ENCODE measurements at regions not wholly inside any gene's neighbourhood (a gene's known extent, or its start where the extent isn't known, plus 50 kb on each side); places are given as distances from the start of the nearest gene placed in this dataset.
A peak's percentile ranks its signal among the peaks of the same experiment; 100 is the strongest.
"Not testable (repeated sequence)": the region's sequence is repeated elsewhere in the genome, so short reads cannot be mapped to it uniquely, and the experiment has no call there.

DNA sequence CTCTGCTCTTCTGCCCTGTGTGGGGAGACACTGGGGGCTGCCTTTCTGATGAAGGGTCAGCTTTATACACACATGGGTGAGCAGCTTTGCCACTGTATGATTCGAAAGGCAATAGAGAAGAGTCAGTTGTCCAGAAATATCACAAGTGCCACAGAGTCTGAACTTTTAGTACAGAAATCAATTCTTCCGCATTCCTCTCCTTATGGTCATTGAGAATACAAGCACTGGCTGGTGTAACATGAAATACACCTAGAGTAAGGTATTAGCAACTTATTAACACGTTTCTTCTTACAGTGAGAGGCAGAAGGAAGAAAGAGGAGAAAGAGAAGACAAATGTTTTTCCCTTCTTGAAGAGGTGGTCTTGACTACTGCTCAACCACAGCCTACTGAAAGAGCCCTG, 579.2 kb downstream of the ZEB2 start:
- no peak for DNase-seq

DNA sequence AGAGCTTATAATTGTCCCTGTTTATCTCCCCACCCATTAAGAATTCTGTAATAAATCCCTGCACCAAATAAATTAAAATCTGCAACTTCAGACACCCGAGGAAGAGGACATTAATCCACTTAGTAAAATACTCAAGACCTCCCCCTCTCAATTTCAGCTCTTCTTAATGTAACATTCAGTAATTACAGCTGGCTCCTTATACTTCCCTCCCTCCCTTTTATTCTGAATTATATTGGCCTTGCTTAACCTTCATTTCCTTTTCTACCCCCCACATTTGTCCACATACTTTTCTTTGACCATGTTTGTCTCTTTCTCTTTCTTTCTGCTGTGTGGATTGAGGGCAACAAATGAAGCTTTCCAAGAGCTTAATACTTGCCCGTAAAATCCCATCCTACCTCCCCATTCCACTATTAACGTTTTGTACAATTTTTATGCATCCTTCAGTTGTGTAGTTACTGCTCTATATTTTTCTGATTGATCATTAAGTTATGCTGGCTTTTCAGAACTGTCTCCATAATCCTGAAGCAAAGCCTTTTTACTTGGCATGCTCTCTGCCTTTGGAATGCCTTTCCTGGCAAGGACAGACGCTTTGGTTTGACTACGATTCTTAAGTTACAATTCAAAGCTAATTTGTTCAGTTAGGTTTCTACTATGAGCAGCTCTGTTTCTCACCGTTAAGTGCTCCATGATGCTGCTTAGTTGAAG, 580.1 kb downstream of the ZEB2 start:
- DNase-seq, result no peak

DNA sequence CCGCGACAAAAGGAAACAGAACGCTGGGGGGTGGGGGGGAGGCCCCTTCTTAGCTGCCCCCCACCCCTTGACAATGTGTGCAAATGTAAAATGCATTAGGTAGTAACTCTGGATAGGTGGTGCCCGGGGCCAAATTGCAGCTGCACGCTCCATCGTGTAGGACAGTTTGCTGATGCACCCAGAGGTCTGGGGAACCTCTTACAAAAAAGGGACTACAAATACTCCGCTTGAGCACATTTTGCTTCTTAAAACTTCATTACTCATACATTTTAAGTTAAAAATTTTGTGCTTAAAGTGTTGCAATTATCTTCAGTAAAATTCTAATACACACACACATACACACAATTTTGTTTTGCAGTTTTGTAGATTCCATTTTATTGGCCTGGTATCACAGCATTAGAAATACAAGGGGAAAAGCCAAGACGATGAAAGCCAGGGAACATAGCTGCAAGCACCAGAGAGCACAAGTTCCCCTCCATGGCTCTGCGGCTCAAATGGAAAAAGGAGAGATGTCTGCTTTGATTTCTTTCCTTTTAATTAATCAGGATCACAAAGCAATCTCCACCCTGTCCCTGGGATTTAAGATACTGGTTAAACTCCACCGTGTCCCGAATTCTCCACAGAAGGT, 582.1 kb downstream of the ZEB2 start:
- no peak for DNase-seq

DNA sequence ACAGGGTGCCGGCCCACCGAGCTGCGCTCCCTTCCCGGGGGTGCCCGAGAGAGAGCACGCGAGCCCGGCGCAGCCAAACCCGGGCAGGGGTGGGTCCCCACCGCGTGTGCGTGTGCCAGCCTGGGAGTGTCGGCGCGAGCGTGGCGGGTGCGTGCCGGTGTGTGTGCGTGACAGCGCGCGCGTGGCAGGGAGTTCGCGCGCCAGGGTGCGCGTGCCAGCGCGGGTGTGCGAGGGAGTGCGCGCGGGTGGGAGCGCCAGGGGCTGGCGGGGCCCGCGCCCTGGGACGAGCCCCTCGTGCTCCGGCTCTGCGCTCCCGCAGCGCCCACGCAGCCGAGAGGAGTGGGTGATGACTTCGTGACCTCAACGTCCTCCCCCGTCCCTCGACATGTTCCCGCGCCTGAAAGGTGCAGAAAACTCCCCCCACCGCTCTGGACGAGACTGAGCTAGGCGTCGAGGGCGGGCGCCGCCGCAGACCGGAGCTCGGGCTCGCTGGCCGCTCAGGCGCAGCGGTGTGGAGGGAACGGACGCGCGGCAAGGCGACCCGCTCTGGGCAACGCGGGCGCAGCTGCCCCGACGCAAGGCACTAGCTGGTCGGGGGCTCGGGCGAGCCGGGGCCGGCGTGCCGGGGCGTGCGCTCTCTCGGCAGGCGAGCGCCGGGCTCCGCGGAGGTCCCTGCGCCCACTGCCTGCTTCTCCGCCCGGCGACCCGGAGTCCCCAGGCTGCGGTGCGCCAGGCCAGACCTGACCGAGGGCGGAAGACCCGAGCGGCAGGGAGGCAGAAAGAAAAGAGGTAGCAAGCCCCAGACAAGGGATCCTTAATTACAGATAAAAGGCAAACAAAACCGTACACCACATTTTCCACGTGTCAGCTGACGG, 582.8 kb downstream of the ZEB2 start:
- peak; percentile 59 for DNase-seq

DNA sequence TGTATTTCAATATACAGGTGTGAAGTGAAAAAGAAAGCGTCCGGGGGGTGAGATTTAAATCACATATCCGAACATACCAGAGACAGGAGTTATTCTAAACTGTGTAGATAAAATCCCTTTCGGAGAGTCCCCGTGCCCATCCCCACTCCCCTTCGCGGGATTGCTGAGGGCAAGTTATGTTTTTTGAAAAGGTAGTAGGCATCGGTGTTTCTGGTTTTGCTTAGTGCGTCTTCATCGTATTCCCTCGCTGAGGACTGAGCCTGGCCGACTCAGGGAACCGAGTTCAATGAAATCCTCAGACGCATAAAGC, 583.4 kb downstream of the ZEB2 start:
- no peak for DNase-seq

DNA sequence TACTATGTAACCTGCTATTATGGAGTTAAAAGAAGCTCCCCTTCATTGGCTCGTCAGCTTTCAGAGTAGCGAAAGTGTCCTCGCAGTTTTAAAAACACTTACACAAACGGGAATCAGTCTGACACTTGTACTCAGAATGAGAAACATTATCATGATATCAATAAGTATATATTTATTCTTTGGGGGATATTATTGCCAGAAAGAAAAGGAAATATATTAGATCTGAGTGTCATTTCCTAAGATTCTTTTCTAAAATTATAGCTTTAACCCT, 584.5 kb downstream of the ZEB2 start:
- DNase-seq, result no peak

DNA sequence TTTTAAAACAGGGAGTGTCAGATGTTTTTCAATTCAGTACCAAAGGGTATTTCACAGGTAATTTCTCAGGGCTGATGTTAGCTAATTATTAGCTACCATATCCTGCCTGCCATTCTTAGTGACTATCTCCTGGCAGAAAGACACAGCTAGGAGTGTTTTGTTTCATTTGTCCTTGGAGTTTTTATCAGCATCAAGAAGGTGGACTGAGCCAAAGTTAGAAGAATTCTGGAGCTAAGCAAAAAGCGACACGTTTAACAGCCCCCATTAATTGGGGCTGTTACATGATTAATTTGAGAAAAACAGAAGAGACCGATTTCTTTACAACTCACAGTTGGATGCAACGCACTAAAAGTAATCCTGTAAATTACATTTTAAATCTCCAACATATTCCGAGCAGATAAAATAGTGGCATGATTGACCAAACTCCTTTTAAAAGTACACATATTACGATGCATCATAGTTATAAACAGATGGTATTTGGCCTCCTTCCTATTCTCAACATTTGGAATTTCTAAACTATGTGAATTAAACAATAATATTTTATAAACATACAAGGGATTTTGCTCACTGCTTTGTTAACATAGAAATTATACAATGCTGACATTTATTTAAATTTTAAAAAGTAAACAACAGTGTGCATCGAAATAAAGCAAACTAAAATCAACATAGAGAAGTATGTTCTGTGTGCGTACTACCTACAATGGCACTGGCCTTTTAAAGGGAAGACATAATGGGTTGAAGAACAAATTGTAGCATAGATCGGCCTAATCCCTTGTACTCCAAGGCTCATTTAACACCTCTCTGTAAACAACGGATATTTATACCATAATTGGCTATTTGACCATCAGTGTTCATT, 585.1 kb downstream of the ZEB2 start:
- DNase-seq, result no peak

DNA sequence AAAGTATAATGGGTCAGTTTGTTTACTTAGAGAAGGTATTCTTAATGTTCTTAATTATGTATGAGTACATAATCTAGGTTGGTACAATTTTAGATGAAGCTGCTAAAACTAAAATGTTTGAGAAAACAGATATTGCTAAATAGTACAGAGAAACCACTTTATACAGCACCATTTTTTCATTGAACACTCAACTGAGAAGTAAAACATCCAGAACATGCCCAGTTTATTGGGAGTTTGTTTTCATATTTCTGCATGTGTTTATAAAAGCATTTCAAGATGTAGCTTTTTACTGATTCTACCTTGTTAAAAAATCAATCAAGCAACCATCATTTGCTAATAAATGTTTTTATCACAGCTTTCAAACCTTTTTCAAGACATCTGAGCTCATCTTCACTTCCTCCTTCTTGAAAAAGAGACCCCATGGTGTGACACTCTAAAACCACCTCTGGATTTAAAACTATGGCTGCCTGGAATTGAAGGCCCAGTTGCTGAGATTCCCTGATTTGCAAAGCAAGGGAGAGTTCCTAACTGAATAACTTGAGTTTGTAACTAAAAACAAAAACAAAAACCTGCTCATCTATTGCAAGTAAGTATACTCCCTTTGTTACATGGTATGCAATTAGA, 585.9 kb downstream of the ZEB2 start:
- no peak for DNase-seq

DNA sequence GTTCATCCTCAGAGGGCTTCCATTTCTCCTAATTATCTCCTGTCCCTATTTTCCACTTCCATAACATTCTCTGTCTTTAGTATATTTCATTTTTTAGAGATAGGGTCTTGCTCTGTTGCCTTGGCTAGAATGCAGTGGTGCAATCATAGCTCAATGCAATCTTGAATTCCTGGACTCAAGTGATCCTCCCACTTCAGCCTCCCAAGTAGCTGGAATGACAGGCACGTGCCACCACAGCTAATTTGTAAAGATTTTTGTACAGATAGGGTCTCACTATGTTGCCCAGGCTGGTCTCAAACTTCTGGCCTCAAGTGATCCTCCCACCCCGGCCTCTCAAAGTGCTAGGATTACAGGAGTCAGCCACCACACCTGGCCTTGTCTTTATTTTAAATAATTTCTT, 589.0 kb downstream of the ZEB2 start:
- no peak for DNase-seq

DNA sequence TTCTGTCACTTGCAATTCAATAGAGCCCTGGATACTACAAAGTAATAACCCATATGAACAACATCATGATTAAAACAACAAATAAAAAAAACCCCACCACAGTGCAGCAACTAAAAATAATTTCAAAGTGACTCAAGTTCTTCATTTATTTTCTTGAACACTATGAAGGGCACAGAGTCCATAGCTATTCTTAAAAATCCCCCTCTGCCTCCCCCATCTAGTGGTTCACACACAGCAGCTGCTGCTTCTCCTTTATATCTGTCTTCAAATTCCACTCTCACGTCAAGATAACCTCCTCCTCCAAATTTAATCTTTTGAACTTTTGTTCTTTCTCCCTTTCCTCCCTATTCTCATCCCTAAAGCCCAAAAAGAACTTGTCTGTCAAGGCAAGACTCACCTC, 591.3 kb downstream of the ZEB2 start:
- no peak for DNase-seq

DNA sequence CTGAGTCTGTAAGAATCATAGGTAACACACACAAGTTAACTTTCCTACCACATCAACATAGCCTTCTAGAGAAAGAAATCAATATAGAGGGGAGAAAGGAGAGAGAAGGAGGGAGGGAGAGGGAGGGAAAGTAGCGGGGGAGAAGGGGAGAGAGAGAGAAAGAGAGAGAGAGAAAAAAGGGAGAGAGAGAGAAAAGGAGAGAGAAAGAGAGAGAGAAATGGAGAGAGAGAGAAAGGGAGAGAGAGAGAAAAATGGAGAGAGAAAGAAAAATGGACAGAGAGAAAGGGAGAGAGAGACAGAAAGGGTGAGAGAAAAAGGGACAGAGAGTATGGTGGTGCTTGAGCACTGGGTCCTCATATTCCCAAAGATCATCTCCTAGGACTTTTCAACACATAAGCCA, 591.7 kb downstream of the ZEB2 start:
- DNase-seq, result no peak

DNA sequence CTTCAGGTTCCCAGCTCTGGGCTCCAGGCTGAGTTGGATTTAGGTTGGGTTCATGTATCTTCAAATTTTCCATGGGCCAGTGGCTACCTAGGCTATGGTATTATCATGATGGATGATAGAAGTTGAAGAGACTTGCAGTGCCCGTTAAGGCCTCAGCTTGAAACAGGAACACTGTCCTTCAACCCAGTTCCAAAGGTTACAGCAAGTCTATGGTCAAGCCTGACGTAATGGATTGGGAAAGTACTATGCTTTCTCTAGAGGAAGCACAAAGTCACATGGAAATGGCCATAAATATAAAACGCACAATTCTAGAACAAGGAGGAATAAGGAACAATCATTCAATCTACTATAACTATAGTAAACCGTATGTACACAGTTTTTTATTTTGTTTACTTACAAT, 593.2 kb downstream of the ZEB2 start:
- no peak for DNase-seq

DNA sequence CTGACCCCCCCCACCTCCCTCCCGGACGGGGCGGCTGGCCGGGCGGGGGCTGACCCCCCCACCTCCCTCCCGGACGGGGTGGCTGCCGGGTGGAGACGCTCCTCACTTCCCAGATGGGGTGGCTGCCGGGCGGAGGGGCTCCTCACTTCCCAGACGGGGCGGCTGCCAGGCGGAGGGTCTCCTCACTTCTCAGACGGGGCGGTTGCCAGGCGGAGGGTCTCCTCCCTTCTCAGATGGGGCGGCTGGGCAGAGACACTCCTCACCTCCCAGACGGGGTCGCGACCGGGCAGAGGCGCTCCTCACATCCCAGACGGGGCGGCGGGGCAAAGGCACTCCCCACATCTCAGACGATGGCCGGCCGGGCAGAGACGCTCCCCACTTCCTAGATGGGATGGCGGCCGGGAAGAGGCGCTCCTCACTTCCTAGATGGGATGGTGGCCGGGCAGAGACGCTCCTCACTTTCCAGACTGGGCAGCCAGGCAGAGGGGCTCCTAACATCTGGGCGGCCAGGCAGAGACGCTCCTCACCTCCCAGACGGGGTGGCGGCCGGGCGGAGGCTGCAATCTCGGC, 597.6 kb downstream of the ZEB2 start:
- DNase-seq, result not testable (repeated sequence)

DNA sequence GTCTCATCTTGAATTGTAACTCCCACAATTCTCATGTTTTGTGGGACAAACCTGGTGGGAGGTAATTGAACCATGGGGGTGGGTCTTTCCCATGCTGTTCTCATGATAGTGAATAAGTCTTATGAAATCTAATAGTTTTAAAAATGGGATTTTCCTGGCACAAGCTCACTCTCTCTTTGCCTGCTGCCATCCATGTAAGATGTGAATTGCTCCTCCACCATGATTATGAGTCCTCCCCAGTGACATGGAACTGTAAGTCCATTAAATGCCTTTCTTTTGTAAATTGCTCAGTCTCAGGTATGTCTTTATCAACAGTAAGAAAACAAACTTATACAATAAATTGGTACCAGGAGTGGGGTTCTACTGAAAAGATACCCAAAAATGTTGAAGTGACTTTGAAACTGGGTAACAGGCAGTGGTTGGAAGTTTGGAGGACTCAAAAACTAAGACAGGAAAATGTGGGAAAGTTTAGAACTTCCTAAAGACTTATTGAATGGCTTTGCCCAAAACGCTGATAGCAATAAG, 601.4 kb downstream of the ZEB2 start:
- no peak for DNase-seq

DNA sequence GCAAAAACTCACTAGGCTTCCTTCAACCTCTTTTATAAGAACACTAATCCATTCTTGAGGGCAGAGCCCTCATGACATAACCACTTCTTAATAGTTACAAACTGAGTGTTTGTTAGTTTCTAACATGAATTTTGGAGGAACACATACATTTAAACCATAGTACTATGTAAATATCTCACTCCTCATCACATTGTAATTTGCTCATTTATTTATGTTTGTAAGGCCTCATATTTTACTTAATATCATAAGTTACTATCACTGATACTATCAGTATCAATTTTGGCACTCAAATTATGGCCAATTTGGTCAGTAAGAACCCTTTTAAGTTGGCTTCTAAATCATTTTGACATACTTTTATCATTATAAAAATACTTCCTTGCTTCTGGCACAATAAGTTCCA, 603.1 kb downstream of the ZEB2 start:
- DNase-seq, result no peak

DNA sequence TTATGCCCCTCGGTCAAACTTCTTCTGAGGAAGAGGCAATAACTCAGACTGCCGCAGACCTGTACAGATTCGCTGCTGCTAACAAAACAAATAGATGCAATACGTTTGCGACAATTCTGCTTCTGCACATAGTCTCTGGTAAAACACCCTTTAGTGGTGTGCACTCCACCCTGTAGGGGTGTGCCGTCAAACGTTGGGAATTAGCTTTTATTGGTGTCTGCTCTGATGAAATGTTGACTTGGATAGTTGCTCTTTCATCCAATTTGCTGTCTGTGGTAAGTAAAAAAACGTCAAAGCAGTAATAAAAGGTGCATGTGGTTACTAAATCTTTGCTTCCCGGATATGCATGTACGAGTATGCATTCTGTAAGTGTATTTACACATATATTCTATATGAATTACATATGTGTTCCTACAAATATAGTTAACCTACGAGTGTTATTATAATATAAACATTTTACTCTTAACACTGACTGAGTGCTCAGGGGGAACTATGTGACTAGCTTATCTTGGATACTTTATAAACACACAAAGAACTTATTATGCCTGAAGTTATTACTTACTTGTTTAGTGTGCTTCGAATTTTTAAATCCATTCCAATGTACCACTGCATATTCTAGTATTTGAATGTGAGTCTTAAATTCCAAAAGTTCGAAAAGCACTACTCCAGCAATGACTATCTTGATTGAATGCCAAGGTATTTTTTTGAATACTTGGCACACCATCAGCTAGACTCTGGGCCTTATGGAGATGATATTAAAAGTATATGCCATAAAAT, 610.2 kb downstream of the ZEB2 start:
- no peak for DNase-seq

DNA sequence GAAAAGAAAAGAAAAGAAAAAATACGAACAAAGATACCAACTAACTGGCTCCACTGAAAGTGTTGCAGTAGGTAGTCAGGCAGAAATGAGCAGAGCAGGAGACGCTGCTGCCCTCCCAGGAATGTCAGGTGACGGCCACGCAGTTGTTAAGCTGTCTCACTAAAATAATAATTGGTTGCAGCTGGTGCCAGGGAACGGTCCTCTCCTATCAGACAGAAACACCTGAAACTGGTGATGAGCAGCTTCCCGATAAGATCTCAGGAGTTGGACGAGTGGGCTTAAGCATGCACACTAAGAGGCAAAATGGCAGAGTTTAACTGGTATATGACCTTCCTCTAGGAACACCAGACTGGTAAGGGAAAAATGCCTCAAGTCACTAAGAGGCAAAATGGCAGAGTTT, 611.1 kb downstream of the ZEB2 start:
- DNase-seq, result no peak

DNA sequence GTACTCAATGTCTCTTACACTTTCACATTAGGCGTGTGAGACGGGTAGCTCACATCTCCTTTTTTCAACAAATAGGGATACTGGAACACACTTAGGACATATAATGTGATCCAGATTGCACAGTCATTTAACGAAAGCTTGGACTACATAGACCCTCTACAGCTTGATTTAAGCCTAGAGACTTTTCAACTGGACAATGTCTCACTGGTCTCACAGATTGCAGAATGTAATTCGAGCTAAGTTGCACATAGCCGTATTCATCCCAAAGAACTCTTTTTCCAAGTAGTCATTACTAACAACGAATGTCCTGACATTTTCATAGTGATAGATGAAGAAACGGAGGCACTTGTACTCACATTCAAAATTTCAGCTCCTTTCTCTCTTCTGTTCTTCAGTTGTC, 612.1 kb downstream of the ZEB2 start:
- peak; percentile 47 for DNase-seq

DNA sequence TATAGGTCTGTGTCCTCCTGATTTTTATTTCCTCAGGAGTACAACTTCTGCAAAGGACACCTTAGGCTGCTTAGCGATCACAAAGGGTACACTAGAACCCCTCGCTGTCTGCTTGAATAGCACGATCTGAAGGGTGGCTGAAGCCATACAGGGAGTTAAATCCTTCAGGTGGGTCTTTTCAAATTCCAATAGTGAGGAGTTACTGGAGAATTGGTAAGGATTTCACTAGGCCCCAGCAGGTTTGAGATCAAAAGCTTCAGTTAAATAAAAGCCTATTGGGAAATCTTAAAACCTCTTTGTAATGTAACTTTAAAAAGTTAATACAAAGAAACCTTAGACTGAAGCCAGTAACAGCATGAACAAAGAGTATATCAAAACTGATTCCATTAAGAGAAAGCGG, 613.1 kb downstream of the ZEB2 start:
- DNase-seq, result no peak

DNA sequence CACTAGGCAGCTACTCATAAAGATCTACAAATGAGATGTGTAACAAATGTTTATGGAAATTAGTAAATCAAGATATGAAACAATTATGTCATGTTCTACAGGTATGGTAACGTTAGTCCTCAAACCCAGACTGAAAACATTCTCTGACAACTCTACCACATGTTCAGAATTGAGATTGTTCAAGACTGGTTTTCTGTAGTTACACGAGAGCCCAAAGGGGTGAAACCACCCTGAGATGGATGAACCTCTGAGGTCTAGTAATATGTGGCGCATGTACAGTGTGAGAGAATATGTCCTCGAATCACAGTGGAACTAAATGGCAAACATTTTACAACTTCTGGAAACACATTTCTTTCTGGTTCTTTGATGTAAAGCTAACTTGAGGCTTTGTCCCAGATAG, 614.3 kb downstream of the ZEB2 start:
- DNase-seq, result no peak

DNA sequence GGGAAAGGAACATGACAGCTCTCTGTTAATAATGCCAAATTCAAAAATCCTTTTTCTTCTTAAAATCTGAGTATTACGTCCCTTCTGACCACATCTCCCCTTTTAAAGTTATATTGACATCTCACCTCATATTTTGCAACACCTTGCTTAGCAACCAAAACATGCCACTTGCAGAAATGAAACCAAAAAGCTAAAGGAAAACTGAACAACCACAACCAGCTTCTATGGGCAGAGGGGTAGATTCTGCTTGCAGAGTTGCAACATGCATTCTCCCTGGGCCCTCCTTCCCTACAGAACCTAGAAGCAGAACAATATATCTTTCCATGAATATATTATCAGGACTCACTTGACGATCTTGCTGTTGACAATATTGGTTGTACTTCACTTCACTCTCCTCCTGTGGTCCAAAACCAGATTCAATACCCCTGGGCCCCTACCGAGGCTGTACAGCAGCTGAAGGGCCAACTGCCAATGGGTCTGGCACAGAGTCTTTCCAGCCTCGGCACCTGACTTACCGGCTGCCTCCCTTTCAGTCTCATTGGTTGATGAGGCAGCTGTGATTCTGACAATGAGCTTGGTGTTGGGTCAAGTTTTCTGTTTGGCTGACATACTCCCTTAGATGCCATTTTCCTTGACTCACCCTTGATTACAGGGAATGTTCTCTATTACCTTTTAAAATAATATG, 616.6 kb downstream of the ZEB2 start:
- DNase-seq, result no peak

Measured in EL (cell line).